Activated CD4-positive, alpha-beta T cell treated with anti-CD3 and anti-CD28 coated beads for 48 hours (primary cell): ENCODE measurements at regions not wholly inside any gene's neighbourhood (a gene's known extent, or its start where the extent isn't known, plus 50 kb on each side); places are given as distances from the start of the nearest gene placed in this dataset.
"Not testable (repeated sequence)": the region's sequence is repeated elsewhere in the genome, so short reads cannot be mapped to it uniquely, and the experiment has no call there.

Source experiments
- DNase-seq: peaks from one replicate; pipeline ENCODE4 v3.0.0-alpha.2; 2020

DNA sequence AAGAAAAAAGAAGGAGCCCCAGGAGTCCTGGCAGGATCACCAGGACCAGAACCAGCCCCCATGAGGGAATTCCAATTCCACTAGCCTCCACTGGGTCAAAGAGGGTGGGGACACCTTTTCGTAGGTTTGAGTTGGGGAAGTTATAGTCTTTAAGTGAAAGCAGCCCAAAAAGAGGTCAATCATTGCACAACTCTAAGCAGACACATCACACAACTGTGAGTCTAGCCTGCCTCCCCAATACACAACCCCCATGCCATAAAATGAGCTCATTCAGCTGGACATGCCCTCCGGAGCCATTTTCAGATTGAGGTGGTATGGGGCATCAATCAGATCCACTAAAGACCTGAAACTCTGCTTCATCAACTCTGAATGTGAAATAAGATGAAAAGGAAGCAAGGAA is 179.9 kb downstream of the NPHP4 start:
- DNase-seq: no peak

DNA sequence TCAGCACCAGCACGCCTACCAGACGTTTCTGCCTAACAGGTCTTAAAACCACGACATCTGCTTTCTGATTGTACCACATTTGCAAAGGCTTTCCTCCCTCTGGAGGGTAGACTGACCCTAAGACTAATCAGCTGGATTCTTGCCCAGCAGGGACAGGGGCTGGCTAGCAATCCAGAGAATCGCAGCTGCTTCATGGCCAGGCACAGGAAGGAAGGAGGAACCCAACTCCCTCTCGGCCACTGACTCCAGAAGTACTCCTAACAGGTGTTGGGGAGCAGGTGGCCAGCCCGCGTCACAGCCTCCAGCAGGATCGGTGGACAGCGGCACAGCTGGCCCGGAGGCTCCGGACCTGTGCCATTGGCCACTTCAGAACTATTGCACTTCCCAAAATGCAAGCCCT is 180.8 kb downstream of the NPHP4 start:
- DNase-seq: no peak

GRCh38 chr1:5810553-5811270 is 181.5 kb downstream of the NPHP4 start:
- no peak for DNase-seq

GRCh38 chr1:5810131-5810530 is 182.1 kb downstream of the NPHP4 start:
- DNase-seq: no peak

- no peak for DNase-seq
These were observed 182.9 kb downstream of the NPHP4 start for GRCh38 chr1:5809207-5809788.

DNA sequence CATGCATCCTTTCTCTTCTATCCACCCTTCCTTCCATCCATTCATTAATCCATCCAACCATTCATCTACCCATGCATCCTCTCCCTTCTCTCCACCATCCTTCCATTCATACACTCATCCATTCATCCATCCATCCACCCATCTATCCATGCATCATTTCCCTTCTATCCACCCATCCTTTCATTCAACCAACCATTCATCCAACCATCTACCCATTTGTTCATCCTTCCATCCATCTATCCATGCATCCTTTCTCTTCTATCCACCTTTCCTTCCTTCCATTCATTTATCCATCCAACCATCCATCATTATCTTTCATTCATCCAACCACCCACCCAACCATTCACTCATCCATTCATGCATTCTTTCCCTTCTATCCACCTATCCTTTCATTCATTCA is 188.4 kb downstream of the NPHP4 start:
- DNase-seq: no peak

GRCh38 chr1:5802606-5803005 is 189.6 kb downstream of the NPHP4 start:
- no peak for DNase-seq

GRCh38 chr1:5798904-5799303 is 193.3 kb downstream of the NPHP4 start:
- no peak for DNase-seq

- no peak for DNase-seq
These were observed 194.0 kb downstream of the NPHP4 start for GRCh38 chr1:5798151-5798730.

- peak; percentile 7 for DNase-seq
These were observed 196.2 kb downstream of the NPHP4 start for GRCh38 chr1:5796028-5796427.

- DNase-seq: no peak
These were observed 197.9 kb downstream of the NPHP4 start for GRCh38 chr1:5794279-5794678.

GRCh38 chr1:5793516-5793915 is 198.7 kb downstream of the NPHP4 start:
- DNase-seq: no peak

DNA sequence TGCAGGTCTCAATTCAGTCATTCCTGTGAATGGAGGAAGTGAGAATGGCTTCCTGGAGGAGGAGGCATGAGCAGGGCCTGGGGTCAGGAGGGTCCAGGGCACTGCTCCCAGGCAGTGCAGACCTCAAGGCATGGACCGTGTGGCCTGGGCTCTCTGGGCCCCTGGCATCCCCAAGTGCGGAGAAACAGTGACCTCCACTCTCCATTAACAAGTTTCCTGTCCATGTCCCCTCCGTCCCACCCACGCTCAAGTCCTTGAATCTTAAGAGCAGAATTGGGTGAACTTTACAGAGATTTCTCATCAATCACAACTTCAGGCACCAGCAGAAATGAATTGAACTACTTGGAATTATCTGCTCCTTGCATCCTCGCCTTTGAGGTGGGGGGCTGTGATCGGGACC is 211.1 kb downstream of the NPHP4 start:
- DNase-seq: no peak

- DNase-seq: no peak
These were observed 211.9 kb downstream of the NPHP4 start for GRCh38 chr1:5780324-5780716.

GRCh38 chr1:5779608-5780323 is 212.5 kb downstream of the NPHP4 start:
- DNase-seq: no peak

- no peak for DNase-seq
These were observed 216.1 kb downstream of the NPHP4 start for GRCh38 chr1:5776035-5776550.

- no peak for DNase-seq
These were observed 218.2 kb downstream of the NPHP4 start for GRCh38 chr1:5774019-5774418.

GRCh38 chr1:5771788-5772187 is 220.4 kb downstream of the NPHP4 start:
- DNase-seq: no peak

- DNase-seq: no peak
These were observed 221.1 kb downstream of the NPHP4 start for GRCh38 chr1:5770981-5771765.

DNA sequence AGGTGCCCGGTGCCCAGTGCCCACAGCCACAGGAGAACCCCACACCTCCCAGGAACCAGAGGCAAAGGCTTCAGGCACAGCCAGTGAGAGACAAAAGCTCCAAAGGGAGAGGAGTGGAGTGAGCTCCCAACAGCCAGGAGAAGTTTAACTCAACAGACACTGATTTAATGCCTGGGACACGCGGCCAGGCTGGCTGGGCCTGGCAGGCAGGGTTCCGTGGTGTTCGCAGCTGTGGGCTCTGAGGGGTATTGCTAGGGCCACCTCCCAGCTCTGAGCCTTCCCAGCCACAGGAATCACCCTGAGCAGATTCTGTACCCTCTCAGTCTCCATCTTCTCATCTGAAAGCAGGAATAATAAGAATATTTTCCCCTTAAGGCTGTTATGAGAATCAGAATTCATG is 222.5 kb downstream of the NPHP4 start:
- DNase-seq: no peak

- DNase-seq: no peak
These were observed 223.1 kb downstream of the NPHP4 start for GRCh38 chr1:5769146-5769545.

- no peak for DNase-seq
These were observed 224.2 kb downstream of the NPHP4 start for GRCh38 chr1:5768014-5768413.

GRCh38 chr1:5766996-5767395 is 225.2 kb downstream of the NPHP4 start:
- DNase-seq: not testable (repeated sequence)
